Lung (tissue), 11 donors: ENCODE measurements at regions not wholly inside any gene's neighbourhood (a gene's known extent, or its start where the extent isn't known, plus 50 kb on each side); places are given as distances from the start of the nearest gene placed in this dataset.

ENCODE experiments used
- ATAC-seq: fragments of 200-7000 bp; cut with Tn5 transposase; one replicate; pipeline ENCODE4 v1.9.1; 2020; ENCODE audit warnings: moderate number of reproducible peaks; ENCODE audit not compliant: insufficient read depth, low FRiP score
- DNase-seq, 3 donors: peaks; one replicate each; pipeline ENCODE4 v3.0.0-alpha.2; 2013 to 2017
- H3K27ac ChIP-seq, 2 donors: one replicate each; pipeline ENCODE4 v1.5.1; 2013; ENCODE audit warnings: mild to moderate bottlenecking in 2 of 2, moderate library complexity in 2 of 2, control low read depth in 1 of 2, inconsistent platforms in 1 of 2, low read depth in 1 of 2, low read length in 1 of 2
- H3K27me3 ChIP-seq, 3 donors: one replicate each; pipeline ENCODE4 v1.5.1; 2013; ENCODE audit warnings: low read length in 2 of 3; ENCODE audit not compliant: control insufficient read depth in 3 of 3, insufficient read depth in 3 of 3
- H3K36me3 ChIP-seq, 4 donors: one replicate each; pipeline ENCODE4 v1.5.1; 2013; ENCODE audit warnings: low read length in 4 of 4, mild to moderate bottlenecking in 1 of 4, moderate library complexity in 1 of 4; ENCODE audit not compliant: control insufficient read depth in 4 of 4, insufficient read depth in 4 of 4
- H3K4me1 ChIP-seq, 5 donors: one replicate each; pipeline ENCODE4 v1.5.1; 2013; ENCODE audit warnings: low read length in 5 of 5, mild to moderate bottlenecking in 2 of 5, moderate library complexity in 1 of 5; ENCODE audit not compliant: control insufficient read depth in 5 of 5, insufficient read depth in 5 of 5
- H3K4me3 ChIP-seq: one replicate; pipeline ENCODE4 v1.5.1; 2013; ENCODE audit warnings: mild to moderate bottlenecking, control low read depth, moderate library complexity
- H3K9ac ChIP-seq, 2 donors: one replicate each; pipeline ENCODE4 v1.5.1; 2013; ENCODE audit warnings: low read length in 2 of 2, control low read depth in 1 of 2; ENCODE audit not compliant: insufficient read depth in 1 of 2
- H3K9me3 ChIP-seq, 4 donors: one replicate each; pipeline ENCODE4 v1.5.1; 2013; ENCODE audit warnings: low read length in 3 of 4, mild to moderate bottlenecking in 1 of 4, moderate library complexity in 1 of 4; ENCODE audit not compliant: control insufficient read depth in 4 of 4, insufficient read depth in 3 of 4
- CTCF ChIP-seq: IDR thresholded peaks from 2 replicates; pipeline ENCODE4 v1.5.1; 2012; ENCODE audit warnings: mild to moderate bottlenecking; ENCODE audit errors: control extremely low read depth, extremely low read depth
- WGBS, 2 donors: extraction: QIAGEN DNeasy Blood & Tissue Kit; methylation state at CpG; one replicate each; pipeline ENCODE4 v1.1.7; 2013; 5-methylcytosine and 5-hydroxymethylcytosine counted together
- donor health status: control.
- donor health status: control.
- donor health status: Bipolar disorder and iron deficiency.
- donor health status: healthy.
- donor health status: DM: yes; HTN: yes; CAD: no.

DNA sequence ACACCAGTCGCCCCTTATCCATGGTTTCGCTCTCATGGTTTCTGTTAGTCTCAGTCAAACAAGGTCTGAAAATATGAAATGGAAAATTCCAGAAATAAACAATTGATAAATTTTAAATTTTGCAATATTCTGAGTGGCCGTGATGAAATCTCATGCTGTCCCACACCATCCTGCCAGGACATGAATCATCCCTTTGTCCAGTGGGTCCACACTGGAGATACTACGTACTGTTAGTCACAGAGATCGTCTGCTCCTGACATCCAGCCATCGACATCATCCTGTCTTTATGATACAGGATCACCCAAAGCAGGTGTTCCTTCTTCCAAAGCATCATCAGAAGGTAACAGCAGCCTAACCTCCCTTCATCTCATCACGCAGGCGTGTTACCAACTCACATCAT, 76.5 kb upstream of the MSX1 start:
- ATAC-seq (peak; percentile 16), DNase-seq (peak in 2 of 3 donors; percentile 17 to 50)
- no peak overlapping the region for H3K9ac ChIP-seq
- H3K4me1 ChIP-seq = peaks cover 0 to 16% (median 6%) of the 10 kb centered on the region in 5 donors
- no peak overlapping the region for H3K4me3 ChIP-seq
- H3K27ac ChIP-seq = no peak overlapping the region
- peaks cover 0 to 10% (median 1%) of the 10 kb centered on the region in 4 donors for H3K9me3 ChIP-seq
- no peaks in the 10 kb centered on the region for H3K27me3 ChIP-seq
- TF ChIP-seq CTCF = no peak
- 86 to 92% methylated on average over 8 of the region's 8 CpGs for WGBS, 2 donors
- no peaks in the 10 kb centered on the region for H3K36me3 ChIP-seq

DNA sequence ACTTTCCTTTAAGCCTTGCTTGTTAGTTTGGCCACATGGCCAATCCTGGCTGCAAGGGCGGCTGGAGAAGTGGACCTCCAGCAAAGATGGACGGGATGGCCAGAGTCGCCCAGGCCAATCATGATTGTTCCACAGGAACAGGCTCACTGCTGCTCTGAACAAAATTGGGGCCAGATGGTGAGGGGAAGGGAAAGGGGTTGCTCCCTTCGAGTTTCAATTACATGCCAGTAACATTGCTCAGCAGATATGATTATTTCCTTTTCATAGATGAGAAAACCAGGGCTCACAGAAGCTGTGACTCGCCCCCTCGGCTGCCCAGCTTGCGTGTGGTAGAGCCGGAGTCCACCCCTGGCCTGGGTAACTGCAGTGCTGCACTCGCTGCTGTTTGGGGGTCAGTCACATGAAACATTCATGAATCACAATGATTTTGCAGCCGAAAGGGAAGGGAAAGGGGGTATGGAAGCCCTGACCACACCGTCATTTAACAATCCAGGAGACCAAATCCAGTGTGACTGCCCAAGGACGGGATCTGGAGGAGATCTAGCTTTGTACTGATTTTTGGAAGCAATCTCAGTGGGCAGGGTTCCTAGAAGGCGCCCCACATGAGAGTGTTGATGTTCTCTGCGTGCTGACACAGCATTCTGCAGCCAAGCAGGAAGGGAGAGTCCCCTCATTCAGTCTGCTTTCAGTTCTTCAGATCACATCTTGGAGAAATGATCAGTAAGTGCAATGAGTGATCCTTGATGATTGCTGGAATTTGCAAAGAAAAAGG, 77.3 kb upstream of the MSX1 start:
- ATAC-seq (no peak), DNase-seq (peak; percentile 61 to 88 (median 71))
- Histone ChIP-seq H3K27ac (no peak overlapping the region), H3K4me3 (no peak overlapping the region), H3K36me3 (no peaks in the 10 kb centered on the region), H3K4me1 (peaks cover 0 to 16% (median 6%) of the 10 kb centered on the region in 5 donors), H3K27me3 (no peaks in the 10 kb centered on the region), H3K9ac (no peak overlapping the region), H3K9me3 (peaks cover 0 to 10% (median 1%) of the 10 kb centered on the region in 4 donors)
- WGBS, 2 donors = 64 to 67% methylated on average over 14 of the region's 14 CpGs
- TF ChIP-seq CTCF = no peak

DNA sequence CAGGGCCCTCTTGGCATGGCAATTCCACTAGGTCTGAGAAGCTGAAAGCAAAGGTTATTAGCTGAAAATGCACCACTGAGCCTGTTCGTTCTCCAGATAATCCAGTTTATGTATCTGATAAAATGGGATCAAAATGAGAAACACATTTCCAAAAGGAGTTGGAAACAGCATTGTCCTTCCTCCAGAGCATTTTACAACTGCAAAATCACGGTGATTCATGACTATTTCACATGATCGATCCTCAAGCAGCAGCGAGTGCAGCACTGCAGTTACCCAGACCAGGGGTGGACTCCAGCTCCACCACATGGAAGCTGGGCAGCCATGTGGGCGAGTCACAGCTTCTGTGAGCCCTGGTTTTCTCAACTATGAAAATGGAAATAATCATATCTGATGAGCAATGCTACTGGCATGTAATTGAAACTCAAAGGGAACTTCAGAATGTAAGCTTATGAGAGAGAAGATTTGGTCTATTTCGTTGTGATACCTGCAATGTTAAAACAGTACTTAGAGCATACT, 78.7 kb upstream of the MSX1 start:
- no peak for ATAC-seq
- Histone ChIP-seq H3K4me1 (peaks cover 0 to 16% (median 6%) of the 10 kb centered on the region in 5 donors), H3K27me3 (no peaks in the 10 kb centered on the region), H3K9me3 (peaks cover 0 to 8% (median 1%) of the 10 kb centered on the region in 4 donors), H3K9ac (no peak overlapping the region), H3K36me3 (no peaks in the 10 kb centered on the region), H3K27ac (no peak overlapping the region), H3K4me3 (no peak overlapping the region)
- TF ChIP-seq CTCF = no peak
- DNase-seq = no peak
- 87 to 97% methylated on average over 6 of the region's 6 CpGs for WGBS, 2 donors
